DND-41 (cell line): ENCODE measurements at regions not wholly inside any gene's neighbourhood (a gene's known extent, or its start where the extent isn't known, plus 50 kb on each side); places are given as distances from the start of the nearest gene placed in this dataset.

Experiments used
- EZH2 ChIP-seq: IDR thresholded peaks from 3 replicates; pipeline ENCODE4 v1.6.1; 2012; ENCODE audit warnings: borderline replicate concordance, low read depth, mild to moderate bottlenecking, moderate library complexity, low read length, inconsistent platforms; ENCODE audit not compliant: severe bottlenecking
- TF ChIP-seq, protein P1 (sequence below): IDR thresholded peaks from 2 replicates; pipeline ENCODE4 v1.5.1; 2012; ENCODE audit warnings: borderline replicate concordance, low read length, moderate library complexity, mild to moderate bottlenecking; ENCODE audit not compliant: poor library complexity, severe bottlenecking; ENCODE audit errors: extremely low read depth

GRCh38 chrX:714131-714530 lies 83.5 kb downstream of the SHOX start:
- TF ChIP-seq, protein P1, sequence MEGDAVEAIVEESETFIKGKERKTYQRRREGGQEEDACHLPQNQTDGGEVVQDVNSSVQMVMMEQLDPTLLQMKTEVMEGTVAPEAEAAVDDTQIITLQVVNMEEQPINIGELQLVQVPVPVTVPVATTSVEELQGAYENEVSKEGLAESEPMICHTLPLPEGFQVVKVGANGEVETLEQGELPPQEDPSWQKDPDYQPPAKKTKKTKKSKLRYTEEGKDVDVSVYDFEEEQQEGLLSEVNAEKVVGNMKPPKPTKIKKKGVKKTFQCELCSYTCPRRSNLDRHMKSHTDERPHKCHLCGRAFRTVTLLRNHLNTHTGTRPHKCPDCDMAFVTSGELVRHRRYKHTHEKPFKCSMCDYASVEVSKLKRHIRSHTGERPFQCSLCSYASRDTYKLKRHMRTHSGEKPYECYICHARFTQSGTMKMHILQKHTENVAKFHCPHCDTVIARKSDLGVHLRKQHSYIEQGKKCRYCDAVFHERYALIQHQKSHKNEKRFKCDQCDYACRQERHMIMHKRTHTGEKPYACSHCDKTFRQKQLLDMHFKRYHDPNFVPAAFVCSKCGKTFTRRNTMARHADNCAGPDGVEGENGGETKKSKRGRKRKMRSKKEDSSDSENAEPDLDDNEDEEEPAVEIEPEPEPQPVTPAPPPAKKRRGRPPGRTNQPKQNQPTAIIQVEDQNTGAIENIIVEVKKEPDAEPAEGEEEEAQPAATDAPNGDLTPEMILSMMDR = no peak
- TF ChIP-seq EZH2 = no peak
